GM21515 (cell line): ENCODE measurements at regions not wholly inside any gene's neighbourhood (a gene's known extent, or its start where the extent isn't known, plus 50 kb on each side); places are given as distances from the start of the nearest gene placed in this dataset.

Experiments
- ATAC-seq: cut with Tn5 transposase; IDR thresholded peaks from one replicate; pipeline ENCODE4 v1.9.1; 2021; ENCODE audit not compliant: unreplicated experiment

DNA sequence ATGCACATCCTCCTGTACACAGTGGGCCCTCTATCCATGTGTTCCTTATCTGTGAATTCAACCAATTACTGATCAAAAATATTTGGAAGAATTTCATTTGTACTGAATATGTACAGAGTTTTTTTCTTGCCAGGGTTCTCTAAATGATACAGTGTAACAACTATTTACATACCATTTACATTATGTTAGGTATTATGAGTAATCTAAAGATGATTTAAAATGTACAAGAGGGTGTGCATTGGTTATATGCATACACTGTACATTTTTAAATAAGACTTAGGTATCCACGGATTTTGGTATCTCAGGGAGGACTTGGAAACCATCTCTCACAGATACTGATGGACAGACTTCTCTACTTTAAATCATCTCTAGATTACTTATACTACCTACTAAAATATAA, 1333.9 kb downstream of the PCDH18 start:
- ATAC-seq: no peak

DNA sequence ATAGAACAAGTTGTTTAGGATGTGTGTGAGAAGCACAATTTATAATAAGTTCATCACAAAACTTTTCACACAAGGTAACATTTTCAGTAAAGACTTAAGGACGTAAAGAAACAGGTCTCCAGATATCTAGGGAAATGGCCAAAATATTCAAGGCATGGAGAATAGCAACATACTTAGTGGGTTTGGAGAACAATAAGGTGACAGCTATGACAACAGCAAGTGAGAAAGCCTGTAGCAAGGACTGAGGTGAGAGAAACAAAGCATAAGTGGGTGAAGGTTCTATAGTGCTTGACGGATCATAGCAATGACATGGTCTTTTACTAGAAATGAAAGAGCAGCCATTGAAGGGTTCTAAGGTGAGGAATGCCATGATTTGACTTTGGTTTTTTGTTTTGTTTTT, 1337.3 kb downstream of the PCDH18 start:
- no peak for ATAC-seq

- ATAC-seq: no peak
Measured at GRCh38 chr4:136186650-136187049, 1345.6 kb downstream of the PCDH18 start.

DNA sequence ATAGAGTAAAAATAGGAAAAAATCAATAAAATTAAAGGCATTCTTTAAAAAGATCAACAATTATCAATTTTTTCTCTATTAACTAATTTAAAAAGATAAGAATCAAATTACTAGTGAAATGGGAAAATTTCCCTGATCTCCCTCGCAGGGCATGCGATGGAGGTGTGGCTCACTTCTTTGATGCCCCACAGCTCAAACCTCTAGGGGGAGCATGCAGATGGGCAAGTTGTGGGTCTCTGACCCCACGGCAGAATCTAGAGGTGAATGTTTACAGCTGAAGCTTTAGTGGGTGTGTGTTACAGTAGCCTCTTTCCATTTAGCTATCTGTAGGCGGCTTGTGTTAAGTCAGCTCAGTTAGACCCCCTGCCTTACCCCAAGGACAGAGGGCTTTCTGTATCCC, 1348.8 kb downstream of the PCDH18 start:
- ATAC-seq: no peak

GRCh38 chr4:136156947-136157346, 1375.3 kb downstream of the PCDH18 start:
- no peak for ATAC-seq

GRCh38 chr4:136150046-136150445, 1382.2 kb downstream of the PCDH18 start:
- no peak for ATAC-seq

GRCh38 chr4:136136601-136137000, 1395.7 kb downstream of the PCDH18 start:
- ATAC-seq: no peak

DNA sequence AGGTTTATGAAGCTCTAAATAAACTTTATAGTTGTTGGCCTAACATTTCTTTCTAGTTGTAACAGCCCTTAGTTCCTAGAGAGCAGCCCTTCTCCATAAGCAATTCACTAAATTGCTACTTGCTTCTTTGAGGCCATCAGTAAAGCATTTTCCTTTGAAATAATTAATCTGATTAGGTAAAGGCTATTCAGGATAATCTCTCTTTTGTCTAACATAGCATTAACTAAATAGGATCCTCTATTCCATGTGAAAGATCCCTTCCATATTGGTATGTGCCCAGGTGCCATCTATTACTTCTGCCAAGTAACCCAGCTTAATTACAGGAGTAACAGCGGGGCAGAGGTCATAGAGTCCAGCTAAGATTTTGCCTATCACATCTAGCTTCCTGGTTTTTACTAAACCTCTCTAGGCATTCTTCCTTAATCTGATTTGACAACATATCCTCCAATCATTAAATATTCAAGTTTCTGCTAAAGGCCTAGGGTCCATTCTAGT, 1408.0 kb downstream of the PCDH18 start:
- no peak for ATAC-seq

GRCh38 chr4:136121426-136121825, 1410.9 kb downstream of the PCDH18 start:
- ATAC-seq: no peak

DNA sequence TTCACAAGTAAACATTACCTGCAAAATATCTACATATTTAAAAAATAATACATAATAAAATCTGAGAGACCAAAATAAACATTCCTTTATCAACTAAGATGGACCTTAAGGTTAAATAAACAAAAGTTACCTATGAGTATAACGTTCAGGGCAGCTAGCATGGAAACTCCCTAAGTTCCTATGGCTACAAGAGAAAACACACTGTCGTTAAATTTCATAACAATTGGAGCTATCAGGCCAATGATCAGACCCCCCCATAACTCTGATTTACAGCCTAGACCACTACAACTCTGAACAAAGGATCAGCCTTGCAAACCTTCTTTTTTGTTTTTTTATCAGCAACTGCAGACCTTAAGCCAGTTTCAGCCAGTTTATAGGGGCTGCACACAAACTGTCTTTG, 1418.4 kb downstream of the PCDH18 start:
- no peak for ATAC-seq

GRCh38 chr4:136112116-136112515, 1420.2 kb downstream of the PCDH18 start:
- no peak for ATAC-seq

- no peak for ATAC-seq
Measured at GRCh38 chr4:136106753-136107152, 1425.5 kb downstream of the PCDH18 start.

DNA sequence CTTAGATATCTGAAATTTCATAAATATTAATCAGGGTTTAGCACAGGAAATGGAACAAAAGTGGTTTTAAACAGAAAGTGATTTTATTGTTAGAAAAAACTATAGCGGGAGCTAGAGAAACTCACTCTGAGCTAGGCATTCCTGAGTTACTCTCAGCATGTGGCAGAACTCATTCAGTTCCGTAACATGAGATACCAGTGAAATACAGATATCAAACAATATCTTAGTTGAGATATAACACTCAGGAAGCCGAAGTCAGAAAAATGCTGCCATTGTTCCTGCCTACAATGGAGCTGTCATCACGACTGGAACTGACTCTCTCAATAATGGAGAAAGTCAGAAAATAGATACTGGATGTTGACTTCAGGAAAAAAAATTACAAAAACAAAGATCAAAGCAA, 1428.7 kb downstream of the PCDH18 start:
- no peak for ATAC-seq

GRCh38 chr4:136097676-136098075, 1434.6 kb downstream of the PCDH18 start:
- no peak for ATAC-seq

DNA sequence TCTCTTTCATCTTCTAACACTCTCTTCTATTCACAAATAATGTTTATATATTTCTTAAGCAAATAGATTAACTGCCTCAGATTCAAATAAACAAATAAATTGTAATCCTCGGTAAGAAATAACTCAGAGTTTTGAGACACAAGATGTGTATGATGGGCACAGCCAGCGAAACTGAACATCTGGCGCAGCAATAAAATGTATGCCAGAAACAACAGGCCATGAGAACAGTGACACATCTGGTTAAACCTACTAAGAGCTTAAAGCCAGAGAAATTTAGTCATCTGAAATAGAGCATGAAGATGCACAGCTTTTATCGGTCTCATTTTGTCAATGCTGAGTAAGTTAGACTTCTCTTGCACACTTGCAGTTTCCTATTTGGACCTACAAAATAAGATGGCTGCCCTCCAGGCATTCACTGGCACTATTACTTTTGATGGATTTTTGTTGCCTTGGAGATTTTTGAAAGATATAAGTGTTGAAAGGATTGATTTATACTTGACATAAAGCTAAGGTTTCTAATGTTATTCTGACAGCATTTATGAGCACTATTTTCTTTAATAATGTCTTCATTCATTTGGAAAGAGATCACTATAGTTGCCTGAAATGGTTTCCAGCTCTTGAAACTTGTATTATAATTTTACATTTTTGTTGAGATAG, 1444.0 kb downstream of the PCDH18 start:
- ATAC-seq: no peak

DNA sequence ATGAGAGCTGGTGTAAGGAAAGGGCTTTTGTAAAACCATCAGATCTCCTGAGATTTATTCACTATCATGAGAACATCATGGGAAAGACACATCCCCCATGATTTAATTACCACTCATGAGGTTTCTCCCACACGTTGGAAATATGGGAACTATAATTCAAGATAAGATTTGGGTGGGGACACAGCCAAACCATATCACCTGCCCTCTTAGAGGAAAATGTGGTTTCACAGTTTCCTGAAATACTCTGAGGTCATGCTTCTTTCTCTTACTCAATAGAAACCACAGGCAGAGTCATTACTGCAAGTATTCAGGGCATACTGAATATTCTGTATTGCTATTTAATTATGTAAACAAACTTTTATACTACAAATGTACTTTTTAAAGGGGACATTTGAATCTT, 1453.3 kb downstream of the PCDH18 start:
- no peak for ATAC-seq

DNA sequence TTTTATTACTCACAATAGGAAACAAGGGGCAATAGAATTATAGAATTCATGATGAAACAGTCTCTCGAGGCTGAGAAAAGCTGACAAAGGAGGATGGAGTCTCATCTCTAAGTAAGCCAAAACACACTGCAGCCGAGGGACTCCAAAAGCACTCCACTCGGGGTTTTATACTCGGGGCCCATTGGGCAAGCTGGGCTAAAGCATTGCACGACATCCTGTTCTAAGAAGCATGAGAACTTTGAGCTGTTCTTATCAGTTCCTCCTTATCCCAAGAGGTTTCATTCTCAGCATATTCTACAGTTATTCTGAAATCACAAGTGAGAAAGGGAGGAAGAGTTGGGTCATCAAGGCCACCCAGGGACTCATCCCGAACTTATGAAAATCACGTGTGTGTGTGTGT, 1475.5 kb downstream of the PCDH18 start:
- no peak for ATAC-seq

- no peak for ATAC-seq
Measured at GRCh38 chr4:136055360-136055759, 1476.9 kb downstream of the PCDH18 start.

DNA sequence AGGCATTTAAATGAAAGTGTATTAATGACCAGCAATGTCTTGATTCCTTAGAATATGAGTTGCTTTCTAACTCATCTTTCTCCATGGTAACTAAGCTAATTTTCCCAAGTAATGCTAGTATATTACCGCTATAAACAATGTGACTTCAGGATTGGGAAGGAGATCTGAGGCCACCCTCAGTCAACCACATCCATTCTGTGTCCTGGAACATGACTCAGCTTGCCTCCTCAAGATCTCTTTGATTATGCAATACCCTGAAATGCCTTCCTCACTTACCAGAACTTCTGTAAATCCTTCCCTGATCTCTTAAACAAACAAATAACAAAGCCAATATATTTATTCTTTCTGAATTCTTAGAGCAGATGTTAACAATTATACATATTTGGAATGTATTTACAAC, 1495.5 kb downstream of the PCDH18 start:
- no peak for ATAC-seq

GRCh38 chr4:136032391-136032790, 1499.9 kb downstream of the PCDH18 start:
- ATAC-seq: no peak

- ATAC-seq: no peak
Measured at GRCh38 chr4:136025540-136025939, 1506.8 kb downstream of the PCDH18 start.

DNA sequence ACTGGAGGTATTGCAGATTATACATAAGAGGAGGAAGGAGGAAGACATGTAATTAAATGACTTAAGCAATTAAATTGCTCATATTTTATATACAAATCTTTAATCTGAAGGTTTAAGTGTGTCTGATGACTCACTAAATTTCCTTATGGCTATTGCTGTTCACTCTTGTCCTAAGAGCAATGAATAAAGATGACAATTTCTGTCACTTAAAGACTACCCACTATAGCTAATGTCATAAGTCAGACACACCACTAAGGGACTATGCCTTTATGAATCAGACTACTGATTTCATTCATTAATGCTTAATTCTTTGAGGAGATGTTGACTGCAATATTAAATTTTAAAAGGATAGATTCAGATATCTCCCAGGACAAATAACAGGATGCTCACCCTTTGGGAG, 1514.7 kb downstream of the PCDH18 start:
- ATAC-seq: no peak

DNA sequence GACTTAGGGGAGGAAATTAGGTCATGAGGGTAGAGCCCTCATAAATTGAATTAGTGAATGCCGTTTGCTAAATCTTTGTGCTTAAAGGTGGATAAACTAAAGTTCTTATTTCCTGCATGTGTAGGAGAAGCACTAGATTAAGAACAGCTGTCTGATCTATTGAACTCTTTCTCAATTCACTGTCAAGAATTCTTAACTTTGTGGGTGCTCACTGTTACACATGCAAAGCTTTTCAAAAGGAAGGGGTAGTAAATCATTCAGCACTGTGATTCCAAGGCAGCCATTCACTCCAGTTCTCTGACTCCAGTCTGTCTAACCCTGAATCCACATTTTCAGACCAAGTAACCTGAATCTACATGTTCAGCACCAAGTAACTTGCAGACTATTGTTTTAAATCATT, 1520.1 kb downstream of the PCDH18 start:
- no peak for ATAC-seq
